GM13977 (cell line): ENCODE measurements at regions not wholly inside any gene's neighbourhood (a gene's known extent, or its start where the extent isn't known, plus 50 kb on each side); places are given as distances from the start of the nearest gene placed in this dataset.

ENCODE experiments used
- DNase-seq: peaks from one replicate; pipeline ENCODE4 v3.0.0; 2012; ENCODE audit warnings: low spot score
- CTCF ChIP-seq: IDR thresholded peaks from 2 replicates; pipeline ENCODE4 v1.5.1; 2012; ENCODE audit warnings: mild to moderate bottlenecking, control low read depth; ENCODE audit not compliant: insufficient read depth; ENCODE audit errors: extremely low read depth, missing control alignments
- in situ Hi-C: fragments of 300-500 bp; cut with MboI; formaldehyde crosslinking; loops from one replicate; pipeline ENCODE4 v1.12.0; 2022; ENCODE audit warnings: low sequenced_read_pairs, low pct_unique_long_range_greater_than_20kb, mixed read lengths, inconsistent platforms; ENCODE audit not compliant: unreplicated experiment

- in situ Hi-C loops = no loop called here
- DNase-seq = no peak
- no peak for TF ChIP-seq CTCF
These were observed 1159.9 kb downstream of the DSC3 start for GRCh38 chr18:29882620-29883019.

DNA sequence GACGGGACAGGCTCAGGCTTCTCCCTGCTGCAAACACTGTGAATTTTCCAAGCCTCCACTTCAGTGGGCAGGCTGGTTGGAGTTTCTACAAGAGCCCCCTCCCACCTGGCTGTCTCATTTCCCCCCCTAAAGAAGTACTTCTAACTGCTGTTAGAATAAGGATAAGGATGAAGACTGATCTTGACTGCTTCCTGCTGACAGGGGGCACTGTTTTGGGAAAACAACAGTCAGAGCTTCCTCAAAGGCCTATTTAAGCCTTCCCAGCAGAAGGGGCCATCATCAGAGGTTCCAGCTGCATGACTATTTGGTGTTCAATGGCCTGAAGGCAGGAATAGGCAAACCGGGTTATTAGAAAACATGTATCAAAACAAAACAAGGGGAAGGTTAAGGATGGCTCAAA, 1162.8 kb downstream of the DSC3 start:
- TF ChIP-seq CTCF = peak; percentile 2
- DNase-seq = no peak
- in situ Hi-C loops = no loop called here

- in situ Hi-C loops = no loop called here
- peak; percentile 4 for DNase-seq
- TF ChIP-seq CTCF = peak; percentile 58
These were observed 1167.9 kb downstream of the DSC3 start for GRCh38 chr18:29874519-29875098.

GRCh38 chr18:29873211-29873610, 1169.3 kb downstream of the DSC3 start:
- no peak for DNase-seq
- in situ Hi-C loops = no loop called here
- no peak for TF ChIP-seq CTCF

GRCh38 chr18:29871246-29871645, 1171.3 kb downstream of the DSC3 start:
- no peak for DNase-seq
- no peak for TF ChIP-seq CTCF
- in situ Hi-C loops = no loop called here

GRCh38 chr18:29862824-29863223, 1179.7 kb downstream of the DSC3 start:
- DNase-seq = no peak
- TF ChIP-seq CTCF = no peak
- in situ Hi-C loops = no loop called here

DNA sequence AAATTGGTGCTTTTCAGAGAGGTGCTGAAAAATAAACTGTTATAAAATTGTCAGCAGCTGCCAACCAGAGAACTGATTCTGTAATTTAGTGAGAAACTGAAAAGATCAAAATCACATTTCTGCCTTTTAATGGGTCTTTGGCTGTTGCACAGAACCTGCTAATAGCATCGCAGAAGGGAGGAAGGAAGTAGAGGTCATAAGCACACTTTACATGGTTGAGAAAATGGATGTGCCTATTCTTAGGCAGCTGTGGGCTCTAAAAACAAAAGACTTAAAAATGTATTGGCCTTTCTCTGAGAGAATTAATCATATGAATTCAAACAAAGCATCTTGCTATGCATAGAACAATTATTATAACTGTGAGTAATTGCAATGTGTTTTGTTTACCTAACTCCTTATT, 1186.9 kb downstream of the DSC3 start:
- no peak for TF ChIP-seq CTCF
- in situ Hi-C loops = no loop called here
- no peak for DNase-seq
